ENCODE measurements at regions not wholly inside any gene's neighbourhood (a gene's known extent, or its start where the extent isn't known, plus 50 kb on each side); places are given as distances from the start of the nearest gene placed in this dataset.

- no peak for TF ChIP-seq CTCF (conservative IDR thresholded peaks at IDR 0.05)
- no peak for TF ChIP-seq ZFX (IDR thresholded peaks at IDR 0.05)
Observed at GRCh38 chr4:81274460-81274859, 59.4 kb upstream of the PRKG2 start.

Measured in C4-2B (cell line).